ENCODE measurements at regions not wholly inside any gene's neighbourhood (a gene's known extent, or its start where the extent isn't known, plus 50 kb on each side); places are given as distances from the start of the nearest gene placed in this dataset.

DNA sequence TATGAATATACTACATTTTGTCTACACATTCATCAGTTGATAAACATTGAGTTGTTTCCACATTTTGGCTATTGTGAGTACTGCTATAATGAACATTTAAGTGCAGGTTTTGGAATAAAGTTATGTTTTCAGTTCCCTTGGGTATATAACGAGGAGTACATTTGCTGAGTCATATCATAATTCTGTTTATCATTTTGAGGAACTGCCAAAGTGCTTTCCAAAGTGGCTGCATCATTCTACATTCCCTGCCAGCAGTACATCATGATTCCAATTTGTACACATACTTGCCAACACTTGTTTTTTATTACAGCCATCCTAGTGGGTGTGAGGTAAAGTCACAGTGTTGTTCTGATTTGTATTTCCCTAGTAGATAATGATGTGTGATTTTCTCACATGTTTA is 1458.6 kb upstream of the TENM4 start:
- no peak for DNase-seq

DNA sequence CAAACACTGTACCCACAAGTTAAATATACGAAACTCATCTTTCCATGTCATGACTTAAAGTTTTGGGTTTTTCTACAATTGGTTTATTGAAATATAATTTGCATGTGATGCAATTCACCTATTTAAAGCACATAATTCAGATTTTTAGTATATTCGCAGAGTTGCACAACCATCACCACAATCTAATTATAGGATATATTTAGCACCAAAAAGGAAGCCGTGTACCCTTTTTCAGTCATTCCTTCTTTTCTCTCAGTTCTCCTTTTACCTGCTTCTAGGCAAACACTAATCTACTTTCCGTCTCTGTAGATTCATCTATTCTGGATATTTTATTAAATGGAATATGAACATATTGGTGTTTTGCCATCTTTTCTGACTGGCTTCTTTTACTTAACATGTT is 1458.1 kb upstream of the TENM4 start:
- DNase-seq, result no peak

DNA sequence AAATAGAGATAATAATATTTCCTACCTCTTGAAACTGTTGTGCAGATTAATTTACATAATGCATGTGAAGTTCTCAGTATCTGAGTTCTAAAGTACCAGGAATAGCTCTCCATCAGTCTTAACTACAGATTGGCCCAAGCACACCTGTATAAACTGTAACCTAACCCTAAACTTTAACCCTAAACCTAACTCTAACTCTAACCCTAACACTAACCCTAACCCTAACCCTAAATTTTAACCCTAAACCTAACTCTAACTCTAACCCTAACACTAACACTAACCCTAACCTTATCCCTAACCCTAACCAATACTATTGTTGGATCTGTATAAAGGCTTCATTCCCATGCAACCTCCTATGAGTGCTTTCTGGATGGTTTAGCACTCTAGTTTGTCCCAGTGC is 1445.9 kb upstream of the TENM4 start:
- no peak for DNase-seq

DNA sequence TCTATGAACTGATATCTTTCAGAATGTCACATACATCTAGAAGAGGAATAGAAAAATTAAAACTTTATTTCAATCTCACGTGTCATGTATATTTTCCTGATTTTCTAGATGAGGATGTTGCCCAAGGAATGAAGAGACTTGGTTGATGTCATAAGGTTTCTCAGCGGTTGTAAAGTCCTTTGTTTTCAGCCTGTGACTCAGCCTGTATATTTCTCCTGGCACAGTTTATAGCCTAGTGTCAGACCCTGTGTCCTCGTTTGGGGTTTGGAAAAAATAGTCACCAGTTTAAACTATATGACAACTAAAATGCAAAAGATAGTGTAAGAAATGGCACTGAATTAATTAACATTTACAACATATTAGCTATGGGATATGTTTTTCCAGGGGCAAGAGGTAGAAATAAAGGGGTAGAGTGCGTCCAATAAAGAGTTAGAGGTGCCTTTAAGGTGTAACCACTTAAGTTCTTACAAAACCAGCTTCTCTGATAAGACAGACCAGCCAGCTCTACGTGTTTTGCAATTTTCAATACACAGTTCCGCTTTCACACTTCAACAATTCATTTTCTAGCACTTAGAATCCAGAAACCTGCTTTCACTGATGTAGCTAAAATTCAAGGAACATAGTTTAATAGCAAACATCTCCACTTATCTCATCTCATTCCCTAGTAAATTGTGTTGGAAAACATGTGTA is 1432.6 kb upstream of the TENM4 start:
- DNase-seq, result no peak

DNA sequence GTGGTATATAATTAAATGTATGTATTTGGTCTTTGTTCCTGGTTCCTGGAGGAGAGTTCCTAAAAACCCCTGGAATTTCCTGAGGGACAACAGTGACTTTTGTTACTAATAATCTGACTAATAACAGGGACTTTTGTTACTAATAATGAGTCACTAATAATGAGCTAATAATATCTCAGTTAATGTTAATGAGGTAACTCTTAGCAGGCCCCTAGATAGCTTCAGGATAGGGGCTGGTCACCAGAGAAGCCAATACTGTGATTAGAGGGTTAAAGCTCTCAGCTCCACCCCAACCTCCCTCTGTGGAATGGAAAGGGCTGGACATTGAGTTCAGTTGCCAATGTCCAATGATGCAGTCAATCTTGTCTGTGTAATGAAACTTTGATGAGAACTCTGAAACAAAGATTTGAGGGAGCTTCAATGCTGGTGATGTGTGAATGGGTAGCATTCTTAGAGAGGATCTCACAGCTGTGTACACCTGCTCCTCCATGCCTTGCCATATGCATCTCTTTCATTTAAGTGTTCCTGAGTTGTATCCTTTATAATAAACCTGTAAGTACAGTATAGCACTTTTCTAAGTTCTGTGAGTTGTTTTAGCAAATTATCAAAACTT is 1431.4 kb upstream of the TENM4 start:
- no peak for DNase-seq

DNA sequence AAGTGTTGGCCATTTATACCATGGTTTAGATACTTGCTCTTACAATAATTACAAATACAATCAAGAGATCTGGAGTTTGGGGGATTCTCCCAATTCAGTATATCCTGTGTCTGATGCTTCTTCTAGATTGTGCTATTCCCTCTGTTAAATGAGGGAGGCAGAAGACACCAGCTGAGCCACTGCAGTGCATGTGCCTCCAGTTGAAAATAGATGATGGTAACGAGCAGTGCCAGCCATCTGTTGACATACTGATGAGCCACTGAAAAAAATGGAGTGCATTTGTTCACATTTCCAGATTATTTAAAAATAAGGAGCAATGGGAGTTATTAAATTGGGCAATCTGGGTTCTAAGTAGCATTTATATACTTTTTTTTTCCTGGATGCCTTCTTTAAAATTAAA is 1428.0 kb upstream of the TENM4 start:
- no peak for DNase-seq

DNA sequence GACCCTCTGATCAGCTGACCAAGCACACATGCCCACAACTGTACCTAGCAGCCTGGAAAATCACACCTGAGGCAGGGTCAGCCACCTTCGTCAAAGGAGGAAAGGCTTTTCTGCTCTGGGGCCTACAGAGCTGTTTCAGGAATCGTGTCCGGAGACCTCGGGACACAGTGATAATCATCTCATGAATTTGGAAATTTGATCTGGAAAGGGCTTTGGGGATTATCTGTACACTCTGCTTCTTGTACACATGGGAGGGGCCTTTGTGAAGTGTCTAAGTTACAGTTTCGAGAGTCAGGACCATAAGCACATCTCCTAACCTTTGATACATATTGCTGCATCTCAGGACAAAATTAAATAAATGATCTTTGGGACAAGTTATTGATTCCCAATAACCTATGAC is 1421.2 kb upstream of the TENM4 start:
- no peak for DNase-seq

DNA sequence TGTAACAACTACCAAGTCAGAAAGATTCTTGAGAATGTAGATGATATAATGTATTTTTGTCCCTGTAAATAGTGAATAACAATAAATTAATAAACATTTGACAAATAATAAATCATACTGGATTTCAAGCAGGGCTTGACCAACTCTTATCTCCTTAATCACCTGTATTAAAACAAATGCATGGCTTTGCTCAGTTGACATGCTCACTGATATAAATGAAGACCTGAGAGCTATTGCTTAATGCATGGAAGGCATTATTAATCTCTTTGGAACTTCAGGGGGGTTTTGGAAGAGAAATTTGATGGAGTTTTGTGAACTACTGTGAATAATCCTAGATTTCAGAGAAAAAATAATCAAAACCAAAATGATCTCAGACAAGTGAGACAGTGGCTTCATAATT is 1420.4 kb upstream of the TENM4 start:
- no peak for DNase-seq

DNA sequence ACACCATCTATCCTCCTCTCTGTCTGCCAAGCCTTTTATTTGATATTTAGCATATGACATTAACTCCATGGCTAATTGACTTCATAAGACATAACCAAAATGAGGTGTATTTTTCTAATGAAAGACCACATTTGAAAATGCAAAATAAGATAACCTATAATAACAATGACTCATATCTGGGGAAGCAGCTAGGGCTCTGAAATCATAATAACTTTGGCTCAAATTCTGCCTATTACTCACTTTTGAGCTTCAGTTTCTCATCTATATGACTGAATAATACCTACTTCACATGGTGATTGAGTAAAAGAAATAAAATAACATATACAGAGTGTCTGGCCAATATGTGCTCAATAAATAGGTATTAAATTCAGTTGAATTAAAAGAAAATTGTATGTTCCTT is 1419.8 kb upstream of the TENM4 start:
- no peak for DNase-seq

DNA sequence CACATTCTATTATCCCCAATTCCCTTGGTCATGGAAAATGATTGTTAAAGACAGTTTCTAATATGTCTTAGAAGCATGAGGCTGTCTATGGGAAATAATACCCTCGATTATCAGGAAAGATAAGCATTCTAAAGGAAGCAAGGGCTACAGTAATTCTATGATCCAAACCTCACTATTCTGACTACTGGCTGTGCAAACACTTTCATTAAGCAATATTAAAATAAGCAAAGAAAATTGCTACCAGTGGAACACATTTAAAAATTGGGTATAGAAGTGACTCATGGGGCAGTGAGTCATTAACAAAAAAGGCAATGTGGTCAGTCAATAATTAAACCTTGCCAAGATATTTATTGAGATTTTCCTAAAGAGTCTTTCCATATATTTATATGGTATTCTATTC is 1415.2 kb upstream of the TENM4 start:
- no peak for DNase-seq

DNA sequence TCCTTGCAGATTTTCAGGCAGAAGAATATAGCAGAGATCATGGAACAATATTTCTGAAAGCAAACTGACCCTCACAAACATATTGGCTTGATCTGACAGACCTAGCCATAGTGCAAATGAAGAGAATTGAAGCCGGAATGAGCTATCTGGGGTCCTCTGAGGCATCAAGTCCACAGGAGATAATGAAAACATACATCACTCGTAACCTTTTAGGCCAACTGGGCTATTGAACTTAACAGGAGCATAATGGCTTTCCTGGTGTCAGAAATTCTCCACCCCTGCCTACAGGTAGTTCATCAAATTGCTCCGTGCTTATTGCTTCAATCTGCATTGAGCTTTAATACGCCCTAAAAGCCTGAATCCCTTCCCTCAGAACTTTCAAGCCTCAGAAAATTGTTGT is 1414.6 kb upstream of the TENM4 start:
- DNase-seq, result no peak

DNA sequence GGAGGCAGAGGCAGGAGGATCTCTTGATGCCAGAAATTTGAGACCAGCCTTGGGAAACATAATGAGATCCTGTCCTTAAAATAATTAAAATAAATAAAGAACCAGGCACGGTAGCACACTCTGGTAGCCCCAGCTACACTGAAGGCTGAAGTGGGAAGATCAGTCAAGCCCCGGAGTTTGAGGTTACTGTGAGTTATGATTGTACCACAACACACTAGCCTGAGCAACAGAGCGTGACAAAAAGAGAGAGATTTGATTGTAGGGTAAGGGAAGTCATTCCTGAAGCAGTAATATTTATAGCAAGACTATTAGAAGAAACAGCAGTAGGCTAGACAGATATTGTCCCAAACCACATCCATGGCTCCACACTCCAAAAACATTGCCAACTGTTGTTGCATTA is 1408.4 kb upstream of the TENM4 start:
- no peak for DNase-seq

DNA sequence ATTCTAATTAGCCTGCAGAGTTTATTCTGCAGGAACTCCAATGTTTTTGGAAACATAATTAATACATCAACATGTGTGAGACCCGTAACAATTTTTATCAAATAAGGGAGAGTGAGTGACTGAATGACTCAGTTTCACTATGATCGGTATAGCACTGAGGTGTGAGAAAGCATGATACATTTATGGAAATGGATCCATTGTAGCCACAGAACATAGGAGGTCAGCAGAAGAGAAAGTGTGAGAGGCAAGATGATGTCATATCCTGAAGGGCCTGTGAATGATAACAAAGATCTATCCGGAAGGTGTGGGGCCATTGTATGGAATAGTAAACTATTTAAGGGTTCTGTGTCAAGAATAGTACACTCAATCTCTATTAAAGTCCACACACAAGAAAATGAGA is 1406.1 kb upstream of the TENM4 start:
- no peak for DNase-seq

DNA sequence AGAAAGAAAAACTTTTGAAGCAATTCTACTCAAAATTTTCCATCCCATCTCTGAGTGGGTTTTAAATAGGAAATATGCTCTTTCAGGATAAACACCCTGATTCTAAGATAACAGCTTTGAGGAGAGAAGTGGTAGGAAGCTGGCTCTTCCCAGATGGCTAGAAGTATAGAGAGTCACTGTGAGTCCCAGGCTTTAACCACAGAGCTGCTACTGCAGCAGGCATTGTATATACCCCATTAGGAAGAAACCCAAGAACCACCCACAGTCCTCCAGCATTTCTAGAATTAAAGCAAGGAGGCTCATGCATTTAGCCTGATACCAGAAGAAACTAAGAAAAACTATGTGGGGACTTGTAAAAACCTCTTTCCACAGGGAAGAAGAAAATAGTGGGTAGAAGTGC is 1405.6 kb upstream of the TENM4 start:
- DNase-seq, result no peak

DNA sequence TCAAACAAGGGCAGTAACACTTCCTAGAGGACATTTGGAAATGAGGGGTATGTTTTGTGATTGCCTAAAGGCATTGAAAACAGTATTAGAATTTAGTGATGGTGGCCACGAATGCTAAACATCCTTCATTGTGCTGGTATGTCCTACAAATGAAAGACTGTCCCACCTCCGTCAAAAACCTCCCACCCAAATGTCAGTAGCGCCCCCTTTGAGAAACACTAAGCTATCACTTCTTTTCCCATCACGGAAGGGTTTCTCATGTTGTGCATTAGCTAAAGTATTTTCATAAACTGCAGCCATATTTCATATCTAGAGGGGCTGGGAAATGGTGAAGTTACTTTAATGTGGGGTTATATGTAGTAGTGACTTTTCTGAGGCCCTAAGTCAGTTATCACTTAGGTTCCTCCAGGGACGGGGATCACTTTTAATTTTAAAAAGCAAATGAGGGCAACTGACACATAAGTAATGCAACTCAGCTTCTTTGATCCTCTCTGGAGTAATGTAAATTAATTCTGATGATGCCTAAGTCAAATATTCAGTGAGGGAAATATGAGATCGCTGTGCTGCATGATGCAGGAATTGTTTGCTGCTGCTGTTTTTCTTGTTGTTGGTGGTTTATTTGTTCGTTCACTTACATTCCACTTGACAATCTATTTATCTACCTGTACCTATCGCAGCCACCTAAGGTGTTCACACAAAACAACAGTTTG is 1403.4 kb upstream of the TENM4 start:
- no peak for DNase-seq

DNA sequence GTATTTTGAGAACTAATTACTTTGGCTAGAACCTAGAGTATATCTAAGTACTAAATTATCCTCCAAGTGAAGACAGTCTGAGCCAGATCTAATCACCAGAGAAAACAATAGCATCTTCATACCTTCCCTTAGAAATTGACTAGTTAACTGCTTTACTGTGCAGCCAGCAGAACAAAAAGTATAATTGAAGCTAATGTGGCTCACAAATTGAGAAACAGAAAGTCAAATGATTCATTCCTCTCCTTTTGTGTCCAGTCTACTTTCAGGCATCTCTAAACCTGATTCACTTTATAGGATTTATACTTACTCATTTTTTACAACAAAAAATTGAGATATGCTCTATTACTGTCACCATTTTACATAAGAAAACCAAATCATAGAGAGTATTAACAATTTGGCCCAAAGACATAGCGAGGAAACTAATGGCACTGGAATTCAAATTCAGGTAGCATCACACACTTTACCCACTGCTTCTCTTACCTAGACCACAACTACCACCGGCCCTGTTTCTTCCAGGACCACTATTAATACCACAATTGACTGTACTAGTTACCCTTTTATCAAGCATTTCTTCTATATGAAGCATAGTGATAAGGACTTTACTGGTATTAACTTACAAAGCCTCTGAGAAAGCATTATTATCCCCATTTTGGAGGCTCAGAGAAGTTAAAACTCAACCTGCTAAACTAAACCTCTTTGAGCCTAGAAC is 1402.6 kb upstream of the TENM4 start:
- no peak for DNase-seq

DNA sequence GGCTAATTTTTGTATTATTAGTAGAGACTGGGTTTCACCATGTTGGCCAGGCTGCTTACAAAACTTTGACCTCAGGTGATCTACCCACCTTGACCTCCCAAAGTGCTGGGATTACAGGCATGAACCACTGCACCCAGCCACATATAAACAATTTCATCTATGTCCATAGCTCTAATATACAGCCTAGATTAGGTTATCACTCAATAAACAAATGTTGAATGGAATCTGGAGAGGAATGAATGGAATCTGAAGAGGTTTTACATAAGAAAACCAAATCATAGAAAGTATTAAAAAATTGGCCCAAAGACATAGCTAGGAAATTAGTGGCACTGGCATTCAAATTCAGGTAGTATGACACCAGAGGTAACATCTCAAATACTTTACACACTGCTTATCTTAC is 1401.4 kb upstream of the TENM4 start:
- DNase-seq, result no peak

DNA sequence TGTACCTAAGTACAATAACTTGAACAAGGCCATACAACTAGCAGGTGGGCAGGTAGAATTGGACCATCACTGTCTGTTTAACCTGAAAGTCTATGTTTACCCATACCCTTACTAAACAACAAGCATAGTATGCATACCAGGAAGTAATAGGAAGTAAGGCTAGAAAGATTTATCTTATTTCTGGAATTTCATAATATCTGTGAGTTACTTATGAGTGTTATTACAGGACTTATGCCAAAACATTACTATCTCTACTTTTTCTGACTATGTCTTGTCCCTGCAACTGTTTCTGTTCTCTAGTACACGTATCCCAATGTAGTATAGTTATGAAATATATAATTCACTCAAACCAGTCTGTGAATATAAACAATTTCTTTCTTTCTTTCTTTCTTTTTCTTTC is 1400.8 kb upstream of the TENM4 start:
- DNase-seq, result no peak

DNA sequence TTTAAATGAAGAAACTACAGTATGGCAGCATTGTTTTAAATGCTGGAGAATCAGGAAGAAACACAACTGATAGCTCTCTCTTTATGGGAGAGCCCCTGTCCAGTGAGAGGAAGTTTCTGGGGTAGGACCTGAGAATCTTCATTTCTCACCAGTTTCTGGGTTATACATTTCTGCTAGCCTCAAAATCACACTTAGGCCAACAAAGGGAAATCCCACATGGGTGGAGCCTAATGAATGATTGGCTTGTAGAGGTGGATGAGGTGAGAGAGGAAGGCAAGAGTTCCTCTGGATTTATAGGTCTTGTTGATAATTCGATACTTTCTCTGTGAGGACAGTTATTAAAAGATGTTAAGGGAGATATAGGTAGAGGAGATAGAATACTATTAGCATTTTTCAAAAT is 1397.3 kb upstream of the TENM4 start:
- no peak for DNase-seq

DNA sequence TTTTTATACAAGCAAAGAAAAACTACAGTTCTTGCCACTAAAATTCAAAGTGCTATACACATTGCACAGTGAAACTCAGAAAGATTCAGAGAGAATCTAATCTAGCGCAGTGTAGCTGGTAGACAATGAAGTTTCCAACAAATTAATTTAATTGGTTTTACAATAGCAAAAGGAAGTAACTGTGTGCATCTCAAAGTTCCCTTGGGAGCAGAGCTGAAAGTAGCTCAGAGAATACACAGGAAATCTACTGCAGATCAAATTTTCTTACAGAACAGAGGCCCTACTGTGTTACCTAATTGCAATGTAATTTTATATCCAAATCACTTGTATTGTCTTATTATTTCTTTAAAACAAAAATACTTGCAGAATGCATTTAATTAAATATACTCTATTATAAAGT is 1396.2 kb upstream of the TENM4 start:
- DNase-seq, result no peak

DNA sequence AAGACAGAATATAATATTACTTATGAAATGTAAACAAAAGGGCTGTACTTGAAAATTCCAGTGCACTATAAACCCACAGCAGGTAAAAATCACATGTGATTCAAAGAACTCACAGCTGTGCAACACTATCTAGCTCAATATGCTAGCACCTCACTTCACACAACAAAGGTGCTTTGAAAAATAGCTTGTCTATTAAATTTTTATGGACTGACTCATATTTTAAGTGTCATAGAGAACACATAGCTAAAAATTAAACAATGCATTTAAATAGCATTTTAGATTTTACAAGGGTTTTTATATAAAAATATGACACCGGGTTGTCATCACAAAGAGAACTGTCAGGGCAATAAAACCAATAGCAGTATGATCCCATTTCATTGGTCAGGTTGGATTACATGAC is 1390.5 kb upstream of the TENM4 start:
- DNase-seq, result no peak

DNA sequence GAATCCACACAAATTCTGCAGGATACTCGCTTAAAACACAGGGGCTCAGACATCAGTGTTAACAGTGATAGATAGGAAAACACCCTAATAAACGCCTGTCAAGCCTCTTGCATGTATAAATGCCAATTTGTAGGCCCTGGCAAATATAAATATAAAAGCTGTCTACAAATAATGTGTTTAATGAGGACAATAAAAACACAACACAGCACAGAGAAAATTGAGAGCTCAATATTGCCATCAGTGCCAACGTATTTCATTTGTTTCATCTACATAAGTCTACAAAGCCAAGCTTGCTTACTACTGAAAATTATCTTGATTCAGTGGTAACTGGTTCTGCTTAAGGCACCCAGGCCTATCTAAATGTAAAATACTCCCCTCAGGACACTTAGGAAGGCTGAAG is 1387.0 kb upstream of the TENM4 start:
- DNase-seq, result no peak

DNA sequence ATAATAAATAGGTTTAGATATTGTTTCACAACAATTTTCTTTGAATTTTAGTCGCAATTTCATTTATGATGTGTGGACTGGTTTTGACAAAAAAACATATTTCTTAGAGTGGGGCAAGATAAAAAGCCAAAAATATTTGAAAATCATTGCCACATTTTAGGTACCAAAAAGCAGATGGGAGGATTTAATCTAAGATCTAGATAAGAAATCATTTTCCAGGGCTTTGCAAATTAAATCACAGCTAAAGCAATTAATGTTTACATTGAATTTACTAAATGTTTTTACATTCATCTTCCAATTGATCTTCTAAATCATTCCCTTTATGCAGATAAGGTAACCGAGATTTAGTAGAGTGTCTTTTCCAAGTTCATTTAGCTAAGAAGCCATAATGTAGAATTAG is 1386.0 kb upstream of the TENM4 start:
- no peak for DNase-seq

DNA sequence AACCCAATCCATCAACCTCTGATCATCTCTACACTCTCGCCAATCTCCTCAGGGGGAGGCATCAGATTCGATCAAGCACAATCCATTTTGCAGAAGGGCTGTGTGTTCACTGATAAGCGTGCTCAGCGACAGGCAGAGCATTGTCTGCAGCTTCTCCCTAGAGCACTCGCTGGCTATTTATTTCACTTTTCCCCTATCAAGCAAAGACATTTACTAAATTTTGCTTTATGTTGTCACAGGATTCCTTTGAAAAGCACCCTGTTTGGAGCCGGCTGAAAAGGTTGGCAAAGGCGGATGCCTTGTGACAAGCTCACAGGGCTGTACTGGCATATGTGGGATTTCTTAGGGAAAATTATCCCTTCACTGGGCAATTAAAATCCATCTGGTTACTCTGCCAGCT is 1381.5 kb upstream of the TENM4 start:
- no peak for DNase-seq
